Osteoblast (primary cell): ENCODE measurements at regions not wholly inside any gene's neighbourhood (a gene's known extent, or its start where the extent isn't known, plus 50 kb on each side); places are given as distances from the start of the nearest gene placed in this dataset.

Source experiments
- DNase-seq: peaks from one replicate; pipeline ENCODE4 v3.0.0; 2011; ENCODE audit warnings: low spot score, mixed read lengths; ENCODE audit not compliant: insufficient read length; ENCODE audit errors: missing footprints
- H2AFZ ChIP-seq: 2 replicates; pipeline ENCODE4 v1.6.0; 2011; ENCODE audit warnings: mild to moderate bottlenecking, low read length
- H3K27ac ChIP-seq: 2 replicates; pipeline ENCODE4 v1.5.1; 2011; ENCODE audit warnings: mild to moderate bottlenecking, low read depth, low read length, moderate library complexity
- H3K27me3 ChIP-seq: 2 replicates; pipeline ENCODE4 v1.6.0; 2012; ENCODE audit warnings: mild to moderate bottlenecking, control low read depth, inconsistent platforms, low read length, moderate library complexity; ENCODE audit not compliant: insufficient read depth
- H3K36me3 ChIP-seq: 2 replicates; pipeline ENCODE4 v1.5.1; 2011; ENCODE audit warnings: mild to moderate bottlenecking, low read length, control low read depth, moderate library complexity; ENCODE audit not compliant: insufficient read depth
- H3K4me1 ChIP-seq: 2 replicates; pipeline ENCODE4 v1.5.1; 2011; ENCODE audit warnings: mild to moderate bottlenecking, low read length, control low read depth, moderate library complexity; ENCODE audit not compliant: insufficient read depth
- H3K4me2 ChIP-seq: 2 replicates; pipeline ENCODE4 v1.6.0; 2011; ENCODE audit warnings: mild to moderate bottlenecking, low read length; ENCODE audit not compliant: insufficient read depth
- H3K4me3 ChIP-seq: fragments of 200-600 bp; sonication (generic); 3 replicates; pipeline ENCODE4 v1.5.1; 2012; ENCODE audit warnings: mild to moderate bottlenecking, low read length, inconsistent platforms; ENCODE audit not compliant: insufficient read depth
- H3K79me2 ChIP-seq: 2 replicates; pipeline ENCODE4 v1.6.0; 2012; ENCODE audit warnings: mild to moderate bottlenecking, low read length, control low read depth, inconsistent platforms; ENCODE audit not compliant: insufficient read depth
- H3K9me3 ChIP-seq: 2 replicates; pipeline ENCODE4 v1.5.1; 2011; ENCODE audit warnings: low read depth, low read length, control low read depth
- H4K20me1 ChIP-seq: 2 replicates; pipeline ENCODE4 v1.6.0; 2012; ENCODE audit warnings: mild to moderate bottlenecking, low read length, control low read depth; ENCODE audit not compliant: insufficient read depth
- CTCF ChIP-seq: IDR thresholded peaks from 2 replicates; pipeline ENCODE4 v1.5.1; 2011; ENCODE audit warnings: mild to moderate bottlenecking, low read depth, low read length, moderate library complexity; ENCODE audit errors: extremely low read depth

- H3K4me2 ChIP-seq = no peak overlapping the region
- peaks cover 2% of the 10 kb centered on the region for H3K9me3 ChIP-seq
- TF ChIP-seq CTCF = no peak
- H3K4me1 ChIP-seq = no peaks in the 10 kb centered on the region
- DNase-seq = no peak
- H3K79me2 ChIP-seq = no peaks in the 10 kb centered on the region
- no peak overlapping the region for H3K4me3 ChIP-seq
- H3K27ac ChIP-seq = no peak overlapping the region
- H3K36me3 ChIP-seq = no peaks in the 10 kb centered on the region
- no peaks in the 10 kb centered on the region for H4K20me1 ChIP-seq
- H3K27me3 ChIP-seq = no peaks in the 10 kb centered on the region
- H2AFZ ChIP-seq = no peak overlapping the region
These were observed 208.2 kb upstream of the TMTC1 start for GRCh38 chr12:29991924-29992323.

- H3K4me2 ChIP-seq = no peak overlapping the region
- no peak for DNase-seq
- no peak overlapping the region for H3K27ac ChIP-seq
- no peak for TF ChIP-seq CTCF
- no peaks in the 10 kb centered on the region for H3K4me1 ChIP-seq
- H3K27me3 ChIP-seq = no peaks in the 10 kb centered on the region
- H3K9me3 ChIP-seq = peaks cover 2% of the 10 kb centered on the region
- H3K79me2 ChIP-seq = no peaks in the 10 kb centered on the region
- H2AFZ ChIP-seq = no peak overlapping the region
- H4K20me1 ChIP-seq = no peaks in the 10 kb centered on the region
- no peaks in the 10 kb centered on the region for H3K36me3 ChIP-seq
- no peak overlapping the region for H3K4me3 ChIP-seq
These were observed 207.2 kb upstream of the TMTC1 start for GRCh38 chr12:29990971-29991370.

GRCh38 chr12:29983851-29984250 is 200.1 kb upstream of the TMTC1 start:
- Histone ChIP-seq H4K20me1 (no peaks in the 10 kb centered on the region), H3K4me1 (no peaks in the 10 kb centered on the region), H3K4me3 (no peak overlapping the region), H3K27me3 (no peaks in the 10 kb centered on the region), H3K4me2 (no peak overlapping the region), H3K9me3 (no peaks in the 10 kb centered on the region), H3K36me3 (no peaks in the 10 kb centered on the region), H3K27ac (no peak overlapping the region), H2AFZ (no peak overlapping the region), H3K79me2 (no peaks in the 10 kb centered on the region)
- no peak for TF ChIP-seq CTCF
- DNase-seq = no peak

- DNase-seq = no peak
- H3K27ac ChIP-seq = no peak overlapping the region
- no peaks in the 10 kb centered on the region for H3K4me1 ChIP-seq
- no peaks in the 10 kb centered on the region for H3K27me3 ChIP-seq
- H3K4me2 ChIP-seq = no peak overlapping the region
- H2AFZ ChIP-seq = no peak overlapping the region
- H3K79me2 ChIP-seq = no peaks in the 10 kb centered on the region
- no peak overlapping the region for H3K4me3 ChIP-seq
- no peak for TF ChIP-seq CTCF
- no peaks in the 10 kb centered on the region for H3K36me3 ChIP-seq
- H3K9me3 ChIP-seq = no peaks in the 10 kb centered on the region
- no peaks in the 10 kb centered on the region for H4K20me1 ChIP-seq
These were observed 196.6 kb upstream of the TMTC1 start for GRCh38 chr12:29980304-29980703.
